ENCODE measurements at regions not wholly inside any gene's neighbourhood (a gene's known extent, or its start where the extent isn't known, plus 50 kb on each side); places are given as distances from the start of the nearest gene placed in this dataset.
"Not testable (repeated sequence)": the region's sequence is repeated elsewhere in the genome, so short reads cannot be mapped to it uniquely, and the experiment has no call there.

- no peak for DNase-seq (ENCODE audit: low read depth)
These were observed 210.7 kb downstream of the EFCAB11 start for GRCh38 chr14:89743828-89744227.

GRCh38 chr14:89740241-89740640 lies 214.3 kb downstream of the EFCAB11 start:
- DNase-seq (ENCODE audit: low read depth): no peak

DNA sequence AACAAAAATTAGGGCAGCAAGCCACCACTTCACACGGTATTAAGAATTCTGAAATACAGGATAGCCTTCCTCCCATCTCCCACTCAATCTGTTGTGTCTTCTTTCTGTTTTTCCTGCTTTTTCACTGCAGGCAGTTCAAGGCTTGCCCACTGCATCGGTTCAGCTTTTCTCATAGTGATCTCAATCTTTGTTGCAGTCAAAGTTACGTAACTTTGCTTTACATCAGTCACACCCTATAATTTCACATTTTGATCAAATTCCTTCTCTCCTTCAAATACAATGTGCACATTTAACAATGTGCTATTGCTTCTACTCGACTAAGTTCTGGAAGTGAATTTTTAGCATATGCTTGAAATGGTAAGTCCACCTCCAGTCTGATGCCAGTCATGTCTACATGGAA lies 217.6 kb downstream of the EFCAB11 start:
- DNase-seq (ENCODE audit: low read depth): no peak

DNA sequence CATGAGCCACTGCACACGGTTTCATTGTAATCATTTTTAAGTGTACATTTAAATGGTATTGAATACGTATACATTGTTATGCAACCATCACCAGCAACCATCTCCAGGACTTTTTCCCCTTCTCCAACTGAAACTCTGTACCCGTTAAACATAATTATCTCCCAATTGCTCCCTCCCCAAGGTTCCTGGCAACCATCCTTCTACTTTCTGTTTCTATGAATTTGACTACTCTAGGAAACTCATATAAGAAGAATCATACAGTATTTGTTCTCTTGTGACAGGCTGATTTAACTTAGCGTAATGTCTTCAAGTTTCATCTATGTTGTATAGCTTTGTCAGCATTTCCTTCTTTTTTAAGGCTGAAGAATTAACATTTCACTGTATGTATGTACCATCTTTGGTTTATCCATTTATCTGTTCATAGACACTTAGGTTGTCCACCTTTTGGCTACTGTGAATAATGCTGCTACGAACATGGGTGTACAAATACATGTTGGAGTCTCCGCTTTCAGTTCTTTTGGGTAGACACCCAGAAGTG lies 223.1 kb downstream of the EFCAB11 start:
- DNase-seq (ENCODE audit: low read depth): no peak

GRCh38 chr14:89730687-89731086 lies 223.8 kb downstream of the EFCAB11 start:
- no peak for DNase-seq (ENCODE audit: low read depth)

DNA sequence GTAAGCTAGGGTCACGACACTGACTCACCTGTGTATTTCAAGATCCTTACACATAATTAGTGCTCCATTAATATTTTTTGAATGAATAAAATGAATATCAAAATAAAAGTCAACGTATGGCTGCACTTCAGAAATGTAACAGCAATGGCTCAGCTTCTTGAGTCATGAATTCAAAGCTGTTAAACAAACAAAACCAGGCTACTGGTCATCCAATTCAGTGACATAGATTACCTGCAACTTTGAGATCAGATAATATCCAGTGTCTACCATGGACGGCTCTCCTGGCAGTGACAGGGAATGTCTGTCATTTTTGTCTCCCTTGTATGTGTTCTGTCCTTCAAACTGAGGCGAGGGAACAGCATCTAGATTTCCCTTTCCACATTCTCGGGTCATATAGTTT lies 225.6 kb downstream of the EFCAB11 start:
- no peak for DNase-seq (ENCODE audit: low read depth)

DNA sequence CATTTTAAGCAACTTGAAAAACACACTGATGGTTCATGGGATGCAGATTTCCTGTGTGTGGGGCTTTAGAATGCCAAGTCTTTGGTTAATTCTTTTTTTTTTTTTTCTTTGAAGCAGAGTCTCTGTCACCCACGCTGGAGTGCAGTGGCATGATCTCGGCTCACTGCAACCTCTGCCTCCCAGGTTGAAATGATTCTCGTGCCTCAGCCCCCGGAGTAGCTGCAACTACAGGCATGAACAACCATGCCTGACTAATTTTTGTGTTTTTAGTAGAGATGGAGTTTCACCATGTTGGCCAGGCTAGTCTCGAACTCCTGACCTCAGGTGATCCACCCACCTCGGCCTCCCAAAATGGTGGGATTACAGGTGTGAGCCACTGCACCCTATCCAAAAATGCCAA lies 228.3 kb downstream of the EFCAB11 start:
- DNase-seq (ENCODE audit: low read depth): not testable (repeated sequence)

DNA sequence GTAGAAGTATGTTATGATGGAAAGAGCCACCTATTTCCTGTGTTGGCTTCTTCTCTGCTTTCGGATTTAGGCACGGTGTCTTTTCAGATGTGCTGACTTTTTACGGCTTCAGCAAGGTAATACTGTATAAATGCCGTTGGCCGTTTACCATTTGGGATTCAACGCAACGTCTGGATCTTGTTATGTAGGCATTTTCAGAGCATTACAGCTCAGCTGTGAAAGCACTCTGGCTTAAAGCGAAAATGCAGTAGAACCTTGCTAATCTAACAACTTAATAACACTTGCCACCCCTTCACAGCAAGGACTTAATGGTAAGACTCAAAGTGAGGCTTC lies 229.9 kb downstream of the EFCAB11 start:
- DNase-seq (ENCODE audit: low read depth): no peak

DNA sequence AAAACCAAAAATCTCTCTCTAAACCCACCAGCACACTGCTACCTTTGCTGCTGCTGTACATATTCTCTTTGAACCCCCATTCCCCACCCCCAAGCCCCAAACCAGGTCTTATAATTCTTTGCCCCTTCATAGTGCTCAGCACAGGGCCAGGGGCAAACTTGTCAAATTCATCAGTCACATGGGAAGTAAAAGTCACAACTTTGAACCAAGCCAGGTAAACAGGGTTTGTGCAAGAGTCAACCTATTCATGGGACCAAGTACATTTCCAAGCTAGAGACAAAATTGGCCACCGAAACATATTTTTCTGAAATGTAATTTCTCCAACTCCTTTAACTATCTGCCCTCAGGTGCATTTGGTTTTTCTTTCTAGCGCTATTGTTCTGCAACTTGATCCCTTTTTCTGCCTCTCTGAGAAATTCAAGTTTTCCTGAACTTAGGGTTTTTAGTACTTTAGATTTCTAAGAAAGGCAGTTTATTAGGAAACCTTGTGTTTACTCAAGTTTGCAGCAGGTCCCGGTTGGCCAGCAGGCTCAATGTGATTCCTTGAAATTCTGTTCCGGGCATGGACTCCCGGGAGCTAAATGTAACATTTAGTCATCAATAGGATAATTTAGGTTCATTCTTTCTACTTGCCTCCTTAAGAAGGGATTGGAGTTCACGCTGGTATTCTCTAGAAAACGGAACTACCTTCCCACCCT lies 230.5 kb downstream of the EFCAB11 start:
- no peak for DNase-seq (ENCODE audit: low read depth)

- no peak for DNase-seq (ENCODE audit: low read depth)
These were observed 232.6 kb downstream of the EFCAB11 start for GRCh38 chr14:89721956-89722355.

DNA sequence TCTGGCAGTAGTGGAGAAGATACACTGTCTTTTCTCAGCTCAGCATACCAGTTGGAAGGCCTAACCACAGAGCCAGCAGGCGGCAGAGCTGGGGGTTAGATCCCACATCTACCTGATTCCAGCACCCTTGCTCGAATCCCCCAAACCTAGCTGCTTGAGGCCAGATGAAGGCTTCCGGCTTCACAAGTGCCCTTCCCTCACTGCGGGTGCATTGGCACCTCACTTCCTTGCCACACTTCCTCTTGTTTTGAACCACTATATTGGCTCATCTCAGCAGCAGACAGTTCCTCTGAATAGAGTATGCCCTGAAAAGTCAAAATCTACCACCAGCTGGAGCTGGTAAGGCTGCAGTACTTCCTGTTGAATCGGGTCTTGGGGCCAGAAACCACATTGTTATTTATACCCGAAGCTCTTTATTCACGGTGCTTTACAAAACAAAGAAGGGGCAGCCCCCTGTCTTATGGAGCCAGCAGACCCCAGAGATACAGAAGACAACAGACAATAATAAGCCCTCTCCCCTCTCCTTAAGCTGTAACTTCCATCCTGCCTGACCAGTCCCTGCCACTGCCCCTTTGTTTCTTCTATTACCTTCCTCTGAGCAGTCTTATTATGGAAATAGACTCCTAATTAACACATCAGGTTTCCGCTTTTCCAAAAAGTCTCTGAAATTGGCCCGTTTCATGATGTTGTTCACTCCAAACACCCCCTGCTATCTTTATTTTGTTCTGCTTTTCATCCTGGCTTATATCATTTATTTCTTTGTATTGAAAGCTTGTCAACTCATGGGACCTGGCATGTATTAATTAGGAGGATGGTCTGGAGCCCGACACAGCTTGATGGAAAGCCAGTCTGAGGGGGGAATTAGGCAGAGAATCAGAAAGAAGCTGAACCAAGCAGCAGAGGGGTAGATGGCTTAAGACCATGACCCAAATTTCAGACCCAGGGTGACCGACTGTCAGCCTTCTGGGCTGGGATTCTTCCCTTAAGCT lies 233.5 kb downstream of the EFCAB11 start:
- DNase-seq (ENCODE audit: low read depth): no peak

DNA sequence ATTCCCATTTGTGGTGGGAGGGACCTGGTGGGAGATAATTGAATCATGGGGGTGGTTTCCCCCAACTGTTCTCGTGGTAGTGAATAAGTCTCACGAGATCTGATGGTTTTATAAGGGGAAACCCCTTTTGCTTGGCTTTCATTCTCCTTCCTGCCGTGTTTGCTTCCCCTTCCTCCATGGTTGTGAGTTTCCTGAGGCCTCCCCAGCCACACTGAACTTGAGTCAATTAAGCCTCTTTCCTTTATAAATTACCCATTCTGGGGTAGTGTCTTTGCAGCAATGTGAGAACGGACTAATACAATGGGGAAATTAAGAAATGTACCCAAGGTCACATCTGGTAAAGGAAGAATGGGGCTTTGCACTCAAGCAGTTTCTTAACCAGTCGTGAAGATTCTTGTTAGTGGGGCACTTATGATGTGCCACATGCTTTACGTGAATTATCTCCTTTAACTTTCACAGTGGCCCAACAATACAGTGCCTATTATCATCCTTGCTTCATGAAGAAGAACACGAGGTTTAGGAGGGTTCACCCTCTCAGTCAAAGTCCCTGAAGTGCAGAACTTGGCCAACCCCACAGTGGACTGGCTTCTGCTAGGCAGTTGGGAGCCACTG lies 234.3 kb downstream of the EFCAB11 start:
- DNase-seq (ENCODE audit: low read depth): no peak

DNA sequence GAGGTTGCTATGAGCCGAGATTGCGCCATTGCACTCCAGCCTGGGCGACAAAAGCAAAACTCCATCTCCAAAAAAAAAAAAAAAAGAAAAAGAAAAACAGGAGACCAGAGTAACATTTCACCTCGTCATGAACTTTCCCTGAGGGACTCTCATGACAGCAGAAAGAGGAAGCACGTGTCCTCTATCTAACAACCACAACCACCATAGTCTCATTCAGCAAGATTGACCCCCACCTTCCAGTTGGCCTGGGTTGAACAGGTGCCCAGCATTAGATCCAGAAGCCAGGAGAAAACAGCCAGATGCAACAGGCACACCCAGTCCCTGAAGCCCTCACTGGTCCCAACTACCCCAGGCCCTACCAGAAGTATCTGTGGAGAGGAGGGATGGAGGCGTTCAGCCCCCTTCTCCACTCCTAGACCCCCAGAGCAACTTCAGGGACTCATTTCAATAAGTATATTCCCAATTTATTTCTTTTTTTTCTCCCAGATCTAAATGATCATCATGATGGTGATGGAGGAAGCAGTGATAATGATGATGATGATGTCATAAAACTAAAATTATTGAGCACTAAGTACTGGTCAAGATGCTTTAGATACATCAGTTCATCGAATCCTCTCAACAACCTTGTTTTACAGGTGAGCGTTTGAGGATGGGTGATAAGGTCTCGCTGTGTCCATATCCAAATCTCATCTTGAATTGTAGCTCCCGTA lies 235.0 kb downstream of the EFCAB11 start:
- no peak for DNase-seq (ENCODE audit: low read depth)

DNA sequence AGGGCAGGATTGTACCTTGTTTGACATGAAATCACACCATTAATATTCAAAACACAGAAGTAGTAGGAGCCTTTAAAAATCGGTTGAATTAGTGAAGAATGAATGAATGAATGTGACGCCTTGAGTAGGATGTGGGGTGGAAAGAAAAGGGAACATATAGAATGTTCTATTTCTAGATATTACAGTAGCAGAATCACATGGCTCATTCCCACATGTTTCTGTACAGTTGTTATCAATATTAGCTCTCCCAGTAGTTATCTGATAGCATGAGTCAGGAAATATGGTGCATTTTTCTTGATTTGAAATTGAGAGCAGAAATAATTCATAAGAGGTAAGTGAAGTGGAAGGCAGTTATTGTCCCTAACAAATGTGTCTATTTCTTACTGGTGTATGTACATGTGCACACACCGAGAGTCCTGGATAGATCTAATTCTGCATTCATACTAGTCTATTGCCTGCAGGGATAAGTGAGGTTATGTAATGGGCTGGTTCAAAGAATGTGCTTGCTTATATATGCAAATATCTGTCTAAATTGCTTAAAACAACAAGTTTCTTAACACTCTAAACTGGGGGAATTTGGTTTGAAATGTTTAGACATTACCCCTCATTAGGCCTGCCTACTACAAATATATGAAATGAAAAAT lies 245.4 kb downstream of the EFCAB11 start:
- DNase-seq (ENCODE audit: low read depth): no peak

DNA sequence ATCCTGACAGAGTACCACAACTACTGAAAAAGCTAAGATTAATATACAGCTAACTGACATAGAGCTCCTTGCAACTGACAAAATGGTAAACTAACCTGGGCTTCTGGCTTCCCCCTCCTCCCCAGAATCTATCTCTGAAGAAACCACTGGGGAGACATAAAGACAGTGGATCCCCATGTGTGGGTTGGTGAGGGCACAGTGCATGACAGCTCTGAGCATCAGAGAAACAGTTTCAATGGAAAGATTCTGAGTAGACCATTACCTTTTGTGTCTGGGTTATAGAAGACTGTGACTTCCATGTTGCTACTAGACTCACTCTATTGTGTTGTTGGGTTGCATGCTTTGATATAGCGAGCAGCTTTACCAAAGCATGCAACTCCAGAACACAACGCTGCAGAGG lies 247.4 kb downstream of the EFCAB11 start:
- no peak for DNase-seq (ENCODE audit: low read depth)

GRCh38 chr14:89702876-89703200 lies 251.7 kb downstream of the EFCAB11 start:
- DNase-seq (ENCODE audit: low read depth): no peak

DNA sequence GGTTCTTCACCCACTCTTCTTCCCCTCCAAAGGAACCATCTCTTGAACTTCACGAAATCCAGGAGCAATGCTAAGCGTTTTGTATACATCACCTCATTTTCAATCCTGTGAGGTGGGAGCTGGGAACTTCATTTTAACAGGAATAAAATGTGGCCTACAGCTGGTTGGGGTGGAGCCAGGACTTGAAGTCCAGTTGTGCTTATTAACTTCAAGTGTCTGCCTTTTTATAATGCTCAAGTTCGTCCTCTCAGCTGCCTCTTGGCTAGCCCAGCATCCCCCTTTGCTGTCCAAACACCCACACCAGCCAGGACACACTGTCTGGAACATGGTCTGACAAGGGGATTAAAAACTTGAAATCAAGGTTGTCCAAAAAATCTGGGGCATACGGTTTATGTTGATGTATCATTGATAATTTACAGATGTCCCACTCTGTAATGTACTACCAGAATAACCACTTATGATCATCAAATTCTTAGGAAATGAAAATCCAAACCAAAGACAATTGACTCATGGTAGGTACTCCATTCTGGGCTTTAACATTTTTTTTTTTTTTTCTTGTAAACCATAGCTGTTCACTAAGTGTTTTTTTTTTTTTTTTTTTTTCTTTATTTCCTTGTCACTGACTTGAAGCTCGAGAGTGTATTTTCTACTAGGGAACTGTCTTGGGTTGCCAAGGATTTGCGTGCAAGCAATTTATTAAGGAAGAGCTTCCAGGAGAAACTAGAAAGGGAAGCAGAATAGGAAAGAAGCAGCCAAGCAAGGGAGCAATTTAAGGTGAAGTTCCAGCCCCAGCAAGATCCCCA lies 252.3 kb downstream of the EFCAB11 start:
- peak; percentile 51 for DNase-seq (ENCODE audit: low read depth)

- peak; percentile 6 for DNase-seq (ENCODE audit: low read depth)
These were observed 253.1 kb downstream of the EFCAB11 start for GRCh38 chr14:89701211-89702043.

DNA sequence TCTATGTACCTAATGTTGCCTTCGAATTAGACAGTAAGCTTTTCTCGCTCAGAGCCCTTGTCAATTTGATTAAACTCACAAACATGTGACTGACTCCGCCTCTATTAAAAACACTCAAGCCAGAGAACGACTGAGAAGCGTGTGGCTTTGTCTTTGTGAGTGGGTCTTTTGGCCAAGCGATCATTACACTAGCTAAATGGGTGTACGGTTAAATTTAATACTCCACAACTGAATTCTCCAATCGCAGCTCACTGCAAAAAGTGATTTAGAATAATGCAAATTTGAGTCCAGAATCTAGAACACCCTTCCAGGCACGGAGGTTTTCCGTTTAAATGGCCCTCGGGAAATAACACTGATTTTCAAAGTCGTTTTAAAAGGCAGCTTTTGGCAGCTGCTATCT lies 253.7 kb downstream of the EFCAB11 start:
- DNase-seq (ENCODE audit: low read depth): no peak

DNA sequence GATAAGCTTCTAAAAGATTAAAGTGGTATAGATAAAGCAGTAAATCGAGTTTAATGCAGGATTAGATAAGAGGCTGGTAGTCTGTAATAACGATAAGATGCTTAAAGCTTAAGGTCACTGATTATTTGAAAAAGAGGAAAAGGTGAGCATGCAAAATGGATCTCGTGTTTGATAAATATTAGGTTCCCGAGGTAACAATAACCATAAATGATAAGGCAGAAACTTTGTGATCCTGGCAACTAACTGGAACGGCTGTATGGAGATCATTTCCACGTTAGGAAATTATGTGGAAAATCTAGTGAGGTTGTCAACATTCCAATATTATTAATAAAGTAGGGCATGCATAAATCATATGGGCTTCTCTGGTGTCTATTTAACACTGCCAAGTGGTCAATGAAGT lies 255.5 kb downstream of the EFCAB11 start:
- DNase-seq (ENCODE audit: low read depth): no peak
